H9 (cell line): ENCODE measurements at regions not wholly inside any gene's neighbourhood (a gene's known extent, or its start where the extent isn't known, plus 50 kb on each side); places are given as distances from the start of the nearest gene placed in this dataset.

Experiments
- DNase-seq: peaks from one replicate; pipeline ENCODE4 v3.0.0-alpha.2; 2017
- H2AFZ ChIP-seq: one replicate; pipeline ENCODE4 v1.6.1; 2013; ENCODE audit warnings: mild to moderate bottlenecking, low read length, control low read depth, moderate library complexity
- H2AK5ac ChIP-seq: 2 replicates; pipeline ENCODE4 v1.6.1; 2013; ENCODE audit warnings: low read length, control low read depth, mixed read lengths; ENCODE audit not compliant: insufficient read length
- H2BK120ac ChIP-seq: one replicate; pipeline ENCODE4 v1.6.1; 2013; ENCODE audit warnings: low read depth, mild to moderate bottlenecking, low read length, control low read depth, inconsistent platforms; ENCODE audit not compliant: poor library complexity, severe bottlenecking
- H2BK12ac ChIP-seq: 2 replicates; pipeline ENCODE4 v1.6.1; 2013; ENCODE audit warnings: low read length, control low read depth, mixed read lengths, low read depth; ENCODE audit not compliant: insufficient read length
- H2BK15ac ChIP-seq: 2 replicates; pipeline ENCODE4 v1.6.1; 2013; ENCODE audit warnings: low read depth, low read length, control low read depth
- H2BK20ac ChIP-seq: one replicate; pipeline ENCODE4 v1.6.1; 2013; ENCODE audit warnings: low read depth, mild to moderate bottlenecking, low read length, control low read depth, inconsistent platforms; ENCODE audit not compliant: poor library complexity, severe bottlenecking
- H2BK5ac ChIP-seq: 2 replicates; pipeline ENCODE4 v1.6.1; 2013; ENCODE audit warnings: low read length, control low read depth, mixed read lengths; ENCODE audit not compliant: insufficient read length
- H3K14ac ChIP-seq: 2 replicates; pipeline ENCODE4 v1.6.1; 2013; ENCODE audit warnings: low read length, control low read depth; ENCODE audit not compliant: insufficient read depth
- H3K18ac ChIP-seq: 2 replicates; pipeline ENCODE4 v1.6.1; 2013; ENCODE audit warnings: low read depth, mild to moderate bottlenecking, mixed read lengths, low read length, control low read depth; ENCODE audit not compliant: insufficient read length
- H3K23ac ChIP-seq: 2 replicates; pipeline ENCODE4 v1.6.1; 2013; ENCODE audit warnings: low read length, control low read depth, mixed read lengths, low read depth; ENCODE audit not compliant: insufficient read length
- H3K23me2 ChIP-seq: 2 replicates; pipeline ENCODE4 v1.6.1; 2013; ENCODE audit warnings: low read depth, mild to moderate bottlenecking, mixed read lengths, low read length, control low read depth; ENCODE audit not compliant: insufficient read length, poor library complexity, severe bottlenecking
- H3K27ac ChIP-seq: 2 replicates; pipeline ENCODE4 v1.5.1; 2013; ENCODE audit warnings: low read length, control low read depth, mixed read lengths, low read depth; ENCODE audit not compliant: insufficient read length
- H3K27me3 ChIP-seq: 2 replicates; pipeline ENCODE4 v1.6.1; 2013; ENCODE audit warnings: low read length, control low read depth, inconsistent platforms; ENCODE audit not compliant: insufficient read depth
- H3K4ac ChIP-seq: 2 replicates; pipeline ENCODE4 v1.6.1; 2013; ENCODE audit warnings: low read depth, mild to moderate bottlenecking, control low read depth, inconsistent platforms, low read length, moderate library complexity
- H3K4me1 ChIP-seq: 2 replicates; pipeline ENCODE4 v1.6.1; 2013; ENCODE audit warnings: low read length, control low read depth, inconsistent platforms; ENCODE audit not compliant: insufficient read depth
- H3K4me2 ChIP-seq: 2 replicates; pipeline ENCODE4 v1.6.1; 2013; ENCODE audit warnings: low read length, control low read depth, mixed read lengths; ENCODE audit not compliant: insufficient read length, insufficient read depth
- H3K56ac ChIP-seq: 2 replicates; pipeline ENCODE4 v1.6.1; 2013; ENCODE audit warnings: low read depth, mild to moderate bottlenecking, mixed read lengths, low read length, control low read depth; ENCODE audit not compliant: insufficient read length
- H3K79me1 ChIP-seq: 2 replicates; pipeline ENCODE4 v1.6.1; 2013; ENCODE audit warnings: low read depth, mild to moderate bottlenecking, moderate library complexity, low read length, control low read depth, inconsistent platforms; ENCODE audit not compliant: insufficient read depth, poor library complexity, severe bottlenecking
- H3K79me2 ChIP-seq: 2 replicates; pipeline ENCODE4 v1.6.1; 2013; ENCODE audit warnings: low read length, control low read depth, inconsistent platforms; ENCODE audit not compliant: insufficient read depth
- H3K9ac ChIP-seq: 2 replicates; pipeline ENCODE4 v1.6.1; 2013; ENCODE audit warnings: low read length, control low read depth, mixed read lengths; ENCODE audit not compliant: insufficient read length; ENCODE audit errors: extremely low read depth
- H3K9me3 ChIP-seq: one replicate; pipeline ENCODE4 v1.6.1; 2013; ENCODE audit warnings: low read depth, low read length, inconsistent platforms; ENCODE audit not compliant: control insufficient read depth
- H3T11ph ChIP-seq: one replicate; pipeline ENCODE4 v1.6.1; 2013; ENCODE audit warnings: mild to moderate bottlenecking, low read length, control low read depth, inconsistent platforms
- H4K20me1 ChIP-seq: one replicate; pipeline ENCODE4 v1.6.1; 2013; ENCODE audit not compliant: control insufficient read depth, insufficient read length, insufficient read depth
- H4K5ac ChIP-seq: 2 replicates; pipeline ENCODE4 v1.6.1; 2013; ENCODE audit warnings: low read depth, mild to moderate bottlenecking, mixed read lengths, low read length, control low read depth; ENCODE audit not compliant: insufficient read length
- H4K8ac ChIP-seq: replicated peaks from 2 replicates; pipeline ENCODE4 v1.6.1; 2013; ENCODE audit warnings: low read length, control low read depth, mixed read lengths, low read depth; ENCODE audit not compliant: insufficient read length
- H4K91ac ChIP-seq: 2 replicates; pipeline ENCODE4 v1.6.1; 2013; ENCODE audit warnings: low read depth, mild to moderate bottlenecking, moderate library complexity, mixed read lengths, low read length, control low read depth; ENCODE audit not compliant: insufficient read length
- H3K27ac Mint-ChIP-seq, 3 experiments: 2 replicates in 2 of 3; 3 replicates in 1 of 3; pipeline ENCODE4 v1.8.0; 2020 to 2021; ENCODE audit warnings: mixed read lengths in 3 of 3, mild to moderate bottlenecking in 1 of 3, moderate library complexity in 1 of 3
- H3K27me3 Mint-ChIP-seq: 2 replicates; pipeline ENCODE4 v1.8.0; 2021; ENCODE audit warnings: low read depth, mild to moderate bottlenecking, moderate library complexity, mixed read lengths
- H3K36me3 Mint-ChIP-seq, 3 experiments: 2 replicates in 2 of 3; 3 replicates in 1 of 3; pipeline ENCODE4 v1.8.0; 2020 to 2021; ENCODE audit warnings: low read depth in 3 of 3, mixed read lengths in 3 of 3; ENCODE audit not compliant: insufficient read depth in 1 of 3
- H3K4me1 Mint-ChIP-seq, 2 experiments: 2 replicates each; pipeline ENCODE4 v1.8.0; 2020; ENCODE audit warnings: mixed read lengths in 2 of 2
- H3K4me3 Mint-ChIP-seq, 2 experiments: 2 replicates in 1 of 2; 3 replicates in 1 of 2; pipeline ENCODE4 v1.8.0; 2020 to 2021; ENCODE audit warnings: mild to moderate bottlenecking in 2 of 2, mixed read lengths in 2 of 2, moderate library complexity in 1 of 2
- H3K9me3 Mint-ChIP-seq, 2 experiments: 2 replicates in 1 of 2; 3 replicates in 1 of 2; pipeline ENCODE4 v1.8.0; 2020; ENCODE audit warnings: mild to moderate bottlenecking in 2 of 2, mixed read lengths in 2 of 2, moderate library complexity in 1 of 2
- WGBS: extraction: QIAGEN DNeasy Blood & Tissue Kit; methylation state at CpG from one replicate; pipeline ENCODE4 v1.1.7; 2013; ENCODE audit warnings: missing lambda C conversion rate, low lambda C conversion rate, mixed read lengths; ENCODE audit not compliant: insufficient read length; ENCODE audit errors: extremely low coverage; 5-methylcytosine and 5-hydroxymethylcytosine counted together
- TF ChIP-seq, protein P1 (sequence below): fragments of 200-600 bp; sonication (generic); conservative IDR thresholded peaks from 3 replicates; pipeline ENCODE4 v1.8.0; 2021; ENCODE audit warnings: antibody characterized with exemption, mild to moderate bottlenecking

- H4K8ac ChIP-seq: no peak overlapping the region
- H3K27me3 ChIP-seq: no peaks in the 10 kb centered on the region
- H4K20me1 ChIP-seq: no peaks in the 10 kb centered on the region
- no peaks in the 10 kb centered on the region for H3K79me1 ChIP-seq
- Mint-ChIP-seq H3K9me3 (no peaks in the 10 kb centered on the region), H3K27ac (no peak overlapping the region), H3K4me3 (no peak overlapping the region), H3K36me3 (no peaks in the 10 kb centered on the region), H3K4me1 (peaks cover 0 to 7% of the 10 kb centered on the region in 2 experiments; a peak in 1 of 4 replicates), H3K27me3 (no peaks in the 10 kb centered on the region; the same call in 1 of the 2 replicates)
- no peak overlapping the region for H3K9ac ChIP-seq
- no peak for DNase-seq
- no peak overlapping the region for H3K4me2 ChIP-seq
- no peaks in the 10 kb centered on the region for H3K4me1 ChIP-seq
- no peaks in the 10 kb centered on the region for H3K79me2 ChIP-seq
- H2BK20ac ChIP-seq: no peak overlapping the region
- no peak overlapping the region for H3K27ac ChIP-seq
- TF ChIP-seq, protein P1, sequence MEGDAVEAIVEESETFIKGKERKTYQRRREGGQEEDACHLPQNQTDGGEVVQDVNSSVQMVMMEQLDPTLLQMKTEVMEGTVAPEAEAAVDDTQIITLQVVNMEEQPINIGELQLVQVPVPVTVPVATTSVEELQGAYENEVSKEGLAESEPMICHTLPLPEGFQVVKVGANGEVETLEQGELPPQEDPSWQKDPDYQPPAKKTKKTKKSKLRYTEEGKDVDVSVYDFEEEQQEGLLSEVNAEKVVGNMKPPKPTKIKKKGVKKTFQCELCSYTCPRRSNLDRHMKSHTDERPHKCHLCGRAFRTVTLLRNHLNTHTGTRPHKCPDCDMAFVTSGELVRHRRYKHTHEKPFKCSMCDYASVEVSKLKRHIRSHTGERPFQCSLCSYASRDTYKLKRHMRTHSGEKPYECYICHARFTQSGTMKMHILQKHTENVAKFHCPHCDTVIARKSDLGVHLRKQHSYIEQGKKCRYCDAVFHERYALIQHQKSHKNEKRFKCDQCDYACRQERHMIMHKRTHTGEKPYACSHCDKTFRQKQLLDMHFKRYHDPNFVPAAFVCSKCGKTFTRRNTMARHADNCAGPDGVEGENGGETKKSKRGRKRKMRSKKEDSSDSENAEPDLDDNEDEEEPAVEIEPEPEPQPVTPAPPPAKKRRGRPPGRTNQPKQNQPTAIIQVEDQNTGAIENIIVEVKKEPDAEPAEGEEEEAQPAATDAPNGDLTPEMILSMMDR: no peak
- no peak overlapping the region for H4K5ac ChIP-seq
- no peak overlapping the region for H2BK15ac ChIP-seq
- no peak overlapping the region for H3K14ac ChIP-seq
- H3K9me3 ChIP-seq: no peaks in the 10 kb centered on the region
- H3K23ac ChIP-seq: no peak overlapping the region
- no peak overlapping the region for H3K4ac ChIP-seq
- no peaks in the 10 kb centered on the region for H3K23me2 ChIP-seq
- WGBS: no CpG with 5 or more reads among the region's 10 CpGs
- no peak overlapping the region for H2BK12ac ChIP-seq
- H3T11ph ChIP-seq: no peak overlapping the region
- H4K91ac ChIP-seq: no peak overlapping the region
- H3K56ac ChIP-seq: no peak overlapping the region
- H2AFZ ChIP-seq: no peak overlapping the region
- no peak overlapping the region for H2BK5ac ChIP-seq
- H2BK120ac ChIP-seq: no peak overlapping the region
- no peak overlapping the region for H2AK5ac ChIP-seq
- no peak overlapping the region for H3K18ac ChIP-seq
These were observed 130.5 kb downstream of the MAF start for GRCh38 chr16:79469999-79470398.
